ENCODE measurements at regions not wholly inside any gene's neighbourhood (a gene's known extent, or its start where the extent isn't known, plus 50 kb on each side); places are given as distances from the start of the nearest gene placed in this dataset.

GRCh38 chr1:56071351-56071750 lies 508.0 kb downstream of the PLPP3 start:
- TF ChIP-seq CTCF (conservative IDR thresholded peaks at IDR 0.05): no peak
- no peak for TF ChIP-seq EZH2 (IDR thresholded peaks at IDR 0.05; ENCODE audit: low read depth)
